Keratinocyte (primary cell): ENCODE measurements at regions not wholly inside any gene's neighbourhood (a gene's known extent, or its start where the extent isn't known, plus 50 kb on each side); places are given as distances from the start of the nearest gene placed in this dataset.

ENCODE experiments used
- DNase-seq: peaks from one replicate; pipeline ENCODE4 v3.0.0-alpha.2; 2011; ENCODE audit warnings: low read depth, missing footprints, low spot score
- FAIRE-seq: peaks from 2 replicates; lab custom pipeline; 2011; peaks lifted over from hg19 to GRCh38; lab: Jason Lieb, UNC
- H2AFZ ChIP-seq: 2 replicates; pipeline ENCODE4 v1.6.0; 2012; ENCODE audit warnings: low read length, control low read depth, inconsistent platforms; ENCODE audit not compliant: control insufficient read depth
- H3K27ac ChIP-seq: 2 replicates; pipeline ENCODE4 v1.5.1; 2011; ENCODE audit warnings: low read length; ENCODE audit not compliant: control insufficient read depth, insufficient read depth
- H3K27me3 ChIP-seq: 3 replicates; pipeline ENCODE4 v1.6.0; 2011; ENCODE audit warnings: low read length; ENCODE audit not compliant: control insufficient read depth, insufficient read depth; ENCODE audit errors: extremely low read depth
- H3K36me3 ChIP-seq, 2 experiments: 2 replicates in 1 of 2; 3 replicates in 1 of 2; pipeline ENCODE4 v1.5.1; 2011; ENCODE audit warnings: low read length in 2 of 2, mild to moderate bottlenecking in 1 of 2; ENCODE audit not compliant: control insufficient read depth in 2 of 2, insufficient read depth in 2 of 2; ENCODE audit errors: extremely low read depth in 1 of 2
- H3K4me1 ChIP-seq: 3 replicates; pipeline ENCODE4 v1.5.1; 2011; ENCODE audit warnings: low read length; ENCODE audit not compliant: control insufficient read depth, insufficient read depth; ENCODE audit errors: extremely low read depth
- H3K4me2 ChIP-seq: 3 replicates; pipeline ENCODE4 v1.6.0; 2011; ENCODE audit warnings: low read depth, low read length; ENCODE audit not compliant: control insufficient read depth, insufficient read depth; ENCODE audit errors: extremely low read depth
- H3K4me3 ChIP-seq, 3 experiments: fragments of 200-600 bp in 1 of 3; sonication (generic) in 1 of 3; 2 replicates in 2 of 3; 3 replicates in 1 of 3; pipeline ENCODE4 v1.5.1; 2011 to 2016; ENCODE audit warnings: low read length in 3 of 3, mild to moderate bottlenecking in 3 of 3, control low read depth in 2 of 3, inconsistent platforms in 1 of 3, low read depth in 1 of 3, mixed read lengths in 1 of 3, mixed run types in 1 of 3, moderate library complexity in 1 of 3; ENCODE audit not compliant: control insufficient read depth in 2 of 3, insufficient read depth in 2 of 3; ENCODE audit errors: extremely low read depth in 1 of 3
- H3K79me2 ChIP-seq: 2 replicates; pipeline ENCODE4 v1.6.0; 2012; ENCODE audit warnings: low read length; ENCODE audit not compliant: control insufficient read depth, insufficient read depth
- H3K9ac ChIP-seq: 3 replicates; pipeline ENCODE4 v1.6.0; 2011; ENCODE audit warnings: low read length; ENCODE audit not compliant: control insufficient read depth, insufficient read depth; ENCODE audit errors: extremely low read depth
- H3K9me1 ChIP-seq: 3 replicates; pipeline ENCODE4 v1.6.0; 2011; ENCODE audit warnings: low read length; ENCODE audit not compliant: control insufficient read depth, insufficient read depth; ENCODE audit errors: extremely low read depth
- H3K9me3 ChIP-seq: 2 replicates; pipeline ENCODE4 v1.5.1; 2012; ENCODE audit warnings: low read depth, low read length; ENCODE audit not compliant: control insufficient read depth
- H4K20me1 ChIP-seq: 3 replicates; pipeline ENCODE4 v1.6.0; 2011; ENCODE audit warnings: low read length; ENCODE audit not compliant: control insufficient read depth, insufficient read depth; ENCODE audit errors: extremely low read depth
- CTCF ChIP-seq, 3 experiments: IDR thresholded peaks in 1 of 3; conservative IDR thresholded peaks in 1 of 3; optimal IDR thresholded peaks in 1 of 3; 2 replicates in 2 of 3; 3 replicates in 1 of 3; pipeline versions ENCODE3 to v1.5.1; 2011; ENCODE audit warnings: low read length in 3 of 3, mild to moderate bottlenecking in 3 of 3, moderate library complexity in 2 of 3, control low read depth in 1 of 3, inconsistent platforms in 1 of 3; ENCODE audit not compliant: insufficient read depth in 2 of 3; ENCODE audit errors: extremely low read depth in 1 of 3
- EZH2 ChIP-seq: IDR thresholded peaks from one replicate; pipeline ENCODE4 v1.6.1; 2012; ENCODE audit warnings: inconsistent platforms, mild to moderate bottlenecking, low read length, moderate library complexity
- dilution Hi-C: fragments of 300-500 bp; cut with MboI; formaldehyde crosslinking; loops from one replicate; pipeline ENCODE4 v1.7.0; 2020; ENCODE audit warnings: low sequenced_read_pairs; ENCODE audit not compliant: extremely low pct_ligation_motif_present

GRCh38 chr18:22604986-22605421 is 187.3 kb upstream of the CTAGE1 start:
- no peaks in the 10 kb centered on the region for H4K20me1 ChIP-seq
- no peaks in the 10 kb centered on the region for H3K9me3 ChIP-seq
- FAIRE-seq (no peak), DNase-seq (no peak)
- no peak overlapping the region for H3K27ac ChIP-seq
- no peak overlapping the region for H3K4me3 ChIP-seq
- no peaks in the 10 kb centered on the region for H3K9me1 ChIP-seq
- no peak overlapping the region for H3K4me2 ChIP-seq
- H3K9ac ChIP-seq: no peak overlapping the region
- no peaks in the 10 kb centered on the region for H3K36me3 ChIP-seq
- peaks cover 5% of the 10 kb centered on the region for H3K4me1 ChIP-seq
- no peak overlapping the region for H2AFZ ChIP-seq
- dilution Hi-C loops: no loop called here
- peaks cover 9% of the 10 kb centered on the region for H3K27me3 ChIP-seq
- TF ChIP-seq EZH2 (no peak), CTCF (optimal IDR thresholded peaks at IDR 0.05 in 1 of 3, IDR thresholded peaks at IDR 0.05 in 1 of 3, conservative IDR thresholded peaks at IDR 0.05 in 1 of 3; ENCODE audit: extremely low read depth in 1 of 3, insufficient read depth in 2 of 3, low read length in 3 of 3) (no peak)
- no peaks in the 10 kb centered on the region for H3K79me2 ChIP-seq

- Histone ChIP-seq H3K4me2 (no peak overlapping the region), H4K20me1 (no peaks in the 10 kb centered on the region), H2AFZ (no peak overlapping the region), H3K27ac (no peak overlapping the region), H3K79me2 (no peaks in the 10 kb centered on the region), H3K4me3 (no peak overlapping the region), H3K9me1 (no peaks in the 10 kb centered on the region), H3K9me3 (no peaks in the 10 kb centered on the region), H3K27me3 (peaks cover 9% of the 10 kb centered on the region), H3K9ac (no peak overlapping the region), H3K4me1 (peaks cover 5% of the 10 kb centered on the region), H3K36me3 (no peaks in the 10 kb centered on the region)
- TF ChIP-seq EZH2 (no peak), CTCF (optimal IDR thresholded peaks at IDR 0.05 in 1 of 3, IDR thresholded peaks at IDR 0.05 in 1 of 3, conservative IDR thresholded peaks at IDR 0.05 in 1 of 3; ENCODE audit: extremely low read depth in 1 of 3, insufficient read depth in 2 of 3, low read length in 3 of 3) (no peak)
- dilution Hi-C loops: no loop called here
- no peak for FAIRE-seq
- no peak for DNase-seq
These were observed 188.0 kb upstream of the CTAGE1 start for GRCh38 chr18:22605736-22606135.
